A549 (cell line): ENCODE measurements at regions not wholly inside any gene's neighbourhood (a gene's known extent, or its start where the extent isn't known, plus 50 kb on each side); places are given as distances from the start of the nearest gene placed in this dataset.

Experiments used
- BHLHE40 ChIP-seq: IDR thresholded peaks from 2 replicates; pipeline ENCODE4 v1.6.1; 2012; ENCODE audit warnings: low read depth, low read length, inconsistent platforms
- EP300 ChIP-seq, 2 experiments: fragments of >200 bp; sonication (Bioruptor Twin); formaldehyde crosslinking; IDR thresholded peaks; 2 replicates in 1 of 2; 3 replicates in 1 of 2; pipeline ENCODE4 v1.6.1; 2016 to 2017
- ESRRA ChIP-seq: fragments of 150-350 bp; IDR thresholded peaks from 2 replicates; pipeline ENCODE4 v1.6.1; 2014; ENCODE audit warnings: mild to moderate bottlenecking, low read length, borderline replicate concordance
- FOSL2 ChIP-seq, 2 experiments: fragments of 450-650 bp in 1 of 2; fragments of >200 bp in 1 of 2; sonication (Bioruptor Twin) in 1 of 2; formaldehyde crosslinking; IDR thresholded peaks; 2 replicates each; pipeline versions ENCODE4 v1.5.0 to v1.6.1; 2016 to 2020; ENCODE audit warnings: mild to moderate bottlenecking in 1 of 2, moderate library complexity in 1 of 2
- MAFK ChIP-seq: fragments of 450-650 bp; IDR thresholded peaks from 2 replicates; pipeline ENCODE4 v1.6.1; 2014; ENCODE audit not compliant: partially characterized antibody
- MYC ChIP-seq: IDR thresholded peaks from 2 replicates; pipeline ENCODE4 v1.6.1; 2012; ENCODE audit warnings: mild to moderate bottlenecking, inconsistent platforms, low read length, improper control_type of control experiment, borderline replicate concordance
- NR3C1 ChIP-seq: fragments of >200 bp; sonication (Bioruptor Twin); formaldehyde crosslinking; IDR thresholded peaks from 3 replicates; pipeline ENCODE4 v1.6.1; 2017
- POLR2A ChIP-seq: IDR thresholded peaks from 2 replicates; pipeline ENCODE4 v1.6.1; 2012; ENCODE audit warnings: mild to moderate bottlenecking, low read length
- POLR2AphosphoS2 ChIP-seq: conservative IDR thresholded peaks from 2 replicates; pipeline ENCODE4 v1.6.1; 2012; ENCODE audit warnings: low read length, improper control_type of control experiment, inconsistent platforms
- TF ChIP-seq, protein P1 (sequence below): fragments of >200 bp; sonication (Bioruptor Twin); formaldehyde crosslinking; IDR thresholded peaks from 3 replicates; pipeline ENCODE4 v1.5.1; 2016
- TF ChIP-seq, protein P2 (sequence below): IDR thresholded peaks from 2 replicates; pipeline ENCODE4 v1.6.1; 2012; ENCODE audit warnings: low read depth, borderline replicate concordance

GRCh38 chr4:178856139-178856800 is 1414.0 kb upstream of the AGA start:
- TF ChIP-seq POLR2A, result no peak
- TF ChIP-seq, protein P1, sequence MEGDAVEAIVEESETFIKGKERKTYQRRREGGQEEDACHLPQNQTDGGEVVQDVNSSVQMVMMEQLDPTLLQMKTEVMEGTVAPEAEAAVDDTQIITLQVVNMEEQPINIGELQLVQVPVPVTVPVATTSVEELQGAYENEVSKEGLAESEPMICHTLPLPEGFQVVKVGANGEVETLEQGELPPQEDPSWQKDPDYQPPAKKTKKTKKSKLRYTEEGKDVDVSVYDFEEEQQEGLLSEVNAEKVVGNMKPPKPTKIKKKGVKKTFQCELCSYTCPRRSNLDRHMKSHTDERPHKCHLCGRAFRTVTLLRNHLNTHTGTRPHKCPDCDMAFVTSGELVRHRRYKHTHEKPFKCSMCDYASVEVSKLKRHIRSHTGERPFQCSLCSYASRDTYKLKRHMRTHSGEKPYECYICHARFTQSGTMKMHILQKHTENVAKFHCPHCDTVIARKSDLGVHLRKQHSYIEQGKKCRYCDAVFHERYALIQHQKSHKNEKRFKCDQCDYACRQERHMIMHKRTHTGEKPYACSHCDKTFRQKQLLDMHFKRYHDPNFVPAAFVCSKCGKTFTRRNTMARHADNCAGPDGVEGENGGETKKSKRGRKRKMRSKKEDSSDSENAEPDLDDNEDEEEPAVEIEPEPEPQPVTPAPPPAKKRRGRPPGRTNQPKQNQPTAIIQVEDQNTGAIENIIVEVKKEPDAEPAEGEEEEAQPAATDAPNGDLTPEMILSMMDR, result no peak
- TF ChIP-seq MYC, result no peak
- no peak for TF ChIP-seq BHLHE40
- no peak for TF ChIP-seq MAFK
- TF ChIP-seq, protein P2, sequence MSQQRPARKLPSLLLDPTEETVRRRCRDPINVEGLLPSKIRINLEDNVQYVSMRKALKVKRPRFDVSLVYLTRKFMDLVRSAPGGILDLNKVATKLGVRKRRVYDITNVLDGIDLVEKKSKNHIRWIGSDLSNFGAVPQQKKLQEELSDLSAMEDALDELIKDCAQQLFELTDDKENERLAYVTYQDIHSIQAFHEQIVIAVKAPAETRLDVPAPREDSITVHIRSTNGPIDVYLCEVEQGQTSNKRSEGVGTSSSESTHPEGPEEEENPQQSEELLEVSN, result no peak
- TF ChIP-seq POLR2AphosphoS2, result no peak
- no peak for TF ChIP-seq ESRRA
- no peak for TF ChIP-seq NR3C1
- no peak for TF ChIP-seq EP300 (IDR thresholded peaks at IDR 0.05)
- TF ChIP-seq FOSL2 (IDR thresholded peaks at IDR 0.05), result no peak
- no peak for TF ChIP-seq FOSL2 (CRISPR knock-in tag; IDR thresholded peaks at IDR 0.05)
